HuH-7.5 (cell line): ENCODE measurements at regions not wholly inside any gene's neighbourhood (a gene's known extent, or its start where the extent isn't known, plus 50 kb on each side); places are given as distances from the start of the nearest gene placed in this dataset.
"Not testable (repeated sequence)": the region's sequence is repeated elsewhere in the genome, so short reads cannot be mapped to it uniquely, and the experiment has no call there.

Experiments
- DNase-seq: peaks from one replicate; pipeline ENCODE4 v3.0.0; 2011; ENCODE audit warnings: low spot score

- DNase-seq = no peak
Observed at GRCh38 chr7:81284576-81284975, 365.7 kb upstream of the SEMA3C start.

DNA sequence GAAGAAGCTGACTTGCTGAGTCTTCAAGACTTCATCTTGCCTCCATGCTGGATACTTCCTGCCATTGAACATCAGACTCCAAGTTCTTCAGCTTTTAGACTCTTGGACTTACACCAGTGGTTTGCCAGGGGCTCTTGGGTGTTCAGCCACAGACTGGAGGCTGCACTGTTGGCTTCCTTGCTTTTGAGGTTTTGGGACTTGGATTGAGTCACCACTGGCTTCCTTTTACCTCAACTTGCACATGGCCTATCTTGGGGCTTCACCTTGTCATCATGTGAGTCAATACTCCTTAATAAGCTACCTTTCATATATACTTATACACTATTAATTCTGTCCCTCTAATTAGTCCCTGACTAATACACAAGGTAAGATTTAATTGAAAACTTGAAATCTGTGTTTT lies 361.7 kb upstream of the SEMA3C start:
- DNase-seq = no peak

DNA sequence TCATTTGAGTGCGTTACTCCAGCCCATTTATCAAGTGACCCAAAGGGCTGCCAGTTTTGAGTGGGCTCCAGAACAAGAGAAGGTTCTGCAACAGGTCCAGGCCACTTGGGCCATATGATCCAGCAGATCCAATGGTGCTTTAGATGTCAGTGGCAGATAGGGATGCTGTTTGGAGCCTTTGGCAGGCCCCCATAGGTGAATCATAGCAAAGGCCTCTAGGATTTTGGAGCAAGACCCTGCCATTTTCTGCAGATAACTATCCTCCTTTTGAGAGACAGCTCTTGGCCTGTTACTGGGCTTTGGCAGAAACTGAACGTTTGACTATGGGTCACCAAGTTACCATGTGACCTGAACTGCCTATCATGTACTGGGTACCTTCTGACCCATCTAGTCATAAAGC lies 358.8 kb upstream of the SEMA3C start:
- no peak for DNase-seq

- no peak for DNase-seq
Observed at GRCh38 chr7:81273601-81274397, 354.9 kb upstream of the SEMA3C start.

- no peak for DNase-seq
Observed at GRCh38 chr7:81272176-81272575, 353.3 kb upstream of the SEMA3C start.

DNA sequence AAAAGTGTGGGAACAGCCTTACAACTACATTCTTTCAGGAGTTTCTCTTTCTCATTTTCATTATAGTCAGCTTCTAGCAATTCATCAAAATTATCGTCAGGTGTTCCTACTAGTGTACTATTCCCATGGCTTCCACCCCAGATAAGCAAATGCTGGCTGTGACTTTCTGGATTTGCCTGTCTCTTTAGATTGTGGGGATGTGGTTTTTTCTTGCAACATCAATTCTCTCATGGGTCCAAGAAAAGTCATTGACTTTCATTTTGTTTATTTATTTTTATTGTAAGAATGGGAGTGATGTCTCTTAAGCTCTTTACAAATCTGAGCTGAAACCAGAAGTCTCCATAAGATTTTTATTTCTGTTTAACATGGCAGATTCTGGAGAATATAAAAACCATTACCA lies 349.7 kb upstream of the SEMA3C start:
- no peak for DNase-seq

DNA sequence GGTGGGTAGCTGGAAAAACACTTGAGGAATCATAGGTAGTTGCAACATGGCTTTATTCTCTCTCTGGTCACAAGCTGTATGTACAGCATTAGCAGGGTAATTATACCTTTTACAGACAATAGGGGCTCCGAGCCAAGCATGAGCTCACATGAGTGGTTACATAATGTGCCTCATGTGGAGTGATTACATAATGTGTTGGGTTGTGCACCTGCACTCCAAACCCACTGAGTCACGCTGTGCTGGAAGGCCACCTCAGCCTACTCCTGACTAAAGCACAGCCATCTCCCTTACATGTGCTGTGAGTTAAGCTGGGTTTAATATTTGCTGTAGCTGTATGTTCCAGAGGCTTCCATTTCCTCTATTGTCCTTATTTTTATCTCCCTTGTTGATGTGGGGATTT lies 348.7 kb upstream of the SEMA3C start:
- no peak for DNase-seq

DNA sequence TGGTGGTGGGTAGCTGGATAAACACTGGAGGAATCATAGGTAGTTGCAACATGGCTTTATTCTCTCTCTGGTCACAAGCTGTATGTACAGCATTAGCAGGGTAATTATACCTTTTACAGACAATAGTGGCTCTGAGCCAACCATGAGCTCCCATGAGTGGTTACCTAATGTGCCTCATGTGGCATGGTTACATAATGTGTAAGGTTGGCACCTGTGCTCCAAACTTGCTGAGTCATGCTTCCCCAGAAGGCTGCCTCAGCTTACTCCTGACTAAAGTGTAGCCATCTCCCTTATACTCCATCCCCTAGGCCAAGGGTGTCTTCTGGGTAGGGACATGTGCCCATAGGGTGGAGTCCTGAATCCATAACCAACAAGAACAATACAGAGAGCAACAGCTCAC lies 345.3 kb upstream of the SEMA3C start:
- no peak for DNase-seq

GRCh38 chr7:81260152-81260551 lies 341.3 kb upstream of the SEMA3C start:
- DNase-seq = no peak

GRCh38 chr7:81256991-81257390 lies 338.1 kb upstream of the SEMA3C start:
- DNase-seq = no peak

GRCh38 chr7:81248420-81248819 lies 329.6 kb upstream of the SEMA3C start:
- DNase-seq = no peak

- not testable (repeated sequence) for DNase-seq
Observed at GRCh38 chr7:81247364-81247763, 328.5 kb upstream of the SEMA3C start.

DNA sequence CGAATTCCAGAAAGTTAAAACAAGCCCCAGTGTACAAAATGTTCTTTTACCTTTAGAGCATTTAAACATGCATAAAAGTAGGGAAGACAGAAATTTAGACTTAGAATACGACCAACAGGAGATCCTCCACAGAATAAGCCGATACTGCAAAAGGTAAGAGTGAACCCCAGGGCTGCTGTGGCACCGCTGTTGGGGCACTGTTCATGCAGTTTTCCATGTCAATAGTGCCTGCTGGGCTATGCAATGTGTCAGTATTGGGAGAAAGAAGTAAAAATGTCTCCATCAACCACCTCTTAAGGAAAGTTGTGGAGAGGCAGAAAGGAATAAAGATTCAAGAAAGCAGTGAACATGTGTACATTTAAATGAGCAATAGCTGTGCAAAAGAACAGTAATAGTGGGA lies 326.5 kb upstream of the SEMA3C start:
- DNase-seq = no peak

- no peak for DNase-seq
Observed at GRCh38 chr7:81244224-81244623, 325.4 kb upstream of the SEMA3C start.

- DNase-seq = no peak
Observed at GRCh38 chr7:81236560-81236959, 317.7 kb upstream of the SEMA3C start.

DNA sequence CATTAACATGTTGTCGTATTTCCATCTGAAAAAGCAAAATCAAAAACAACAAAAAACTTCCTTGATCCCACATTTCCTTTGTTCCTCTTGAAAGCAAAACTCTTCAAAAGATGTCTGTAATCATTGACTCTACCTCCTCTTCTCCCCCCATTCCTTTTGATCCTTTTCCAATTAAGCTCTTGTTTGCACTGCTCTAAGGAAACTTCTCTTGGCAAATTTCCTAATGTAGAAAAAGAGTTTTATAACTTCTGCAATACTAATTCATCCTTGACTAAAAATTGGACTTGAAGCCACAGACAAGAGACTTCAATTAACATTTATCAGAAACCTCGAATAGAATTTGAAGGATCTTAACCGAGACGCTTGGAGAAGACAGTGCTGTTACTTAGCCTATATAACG lies 317.1 kb upstream of the SEMA3C start:
- DNase-seq = no peak

GRCh38 chr7:81234896-81235295 lies 316.0 kb upstream of the SEMA3C start:
- no peak for DNase-seq

DNA sequence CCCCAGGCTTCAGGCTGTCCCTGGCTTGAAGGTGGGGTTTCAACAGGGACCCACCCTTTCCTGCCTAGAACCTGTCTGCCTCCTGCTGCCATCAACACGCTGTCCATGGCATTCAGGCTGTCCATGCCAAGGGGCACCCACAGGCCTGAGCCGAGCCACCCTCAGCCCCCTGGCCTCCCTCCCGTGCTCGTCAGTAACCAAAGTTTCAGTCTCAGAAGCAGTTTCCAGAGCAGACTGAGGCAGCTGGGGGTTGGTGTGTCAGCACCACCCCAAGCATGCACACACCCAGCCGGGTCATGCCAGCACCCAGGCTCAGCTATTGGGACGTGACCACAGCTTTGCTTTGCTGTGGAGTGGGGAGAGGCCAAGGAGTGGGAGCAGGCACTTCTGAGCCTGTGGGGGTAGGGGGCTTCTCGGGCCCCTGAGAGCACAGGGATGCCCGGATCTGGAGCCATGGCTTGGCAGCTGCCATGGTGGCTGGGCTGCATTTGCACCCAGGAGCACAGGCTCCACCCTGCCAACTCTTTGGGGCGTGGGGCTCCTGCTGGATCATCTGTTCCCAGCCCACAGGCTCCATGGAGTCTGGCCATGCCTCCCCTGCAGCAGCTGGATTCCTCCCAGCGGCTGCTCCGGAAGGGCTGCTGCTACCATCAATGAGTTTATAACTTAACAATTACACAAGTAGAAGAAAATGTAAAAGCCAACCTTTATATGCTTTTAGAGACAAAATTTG lies 314.5 kb upstream of the SEMA3C start:
- no peak for DNase-seq

DNA sequence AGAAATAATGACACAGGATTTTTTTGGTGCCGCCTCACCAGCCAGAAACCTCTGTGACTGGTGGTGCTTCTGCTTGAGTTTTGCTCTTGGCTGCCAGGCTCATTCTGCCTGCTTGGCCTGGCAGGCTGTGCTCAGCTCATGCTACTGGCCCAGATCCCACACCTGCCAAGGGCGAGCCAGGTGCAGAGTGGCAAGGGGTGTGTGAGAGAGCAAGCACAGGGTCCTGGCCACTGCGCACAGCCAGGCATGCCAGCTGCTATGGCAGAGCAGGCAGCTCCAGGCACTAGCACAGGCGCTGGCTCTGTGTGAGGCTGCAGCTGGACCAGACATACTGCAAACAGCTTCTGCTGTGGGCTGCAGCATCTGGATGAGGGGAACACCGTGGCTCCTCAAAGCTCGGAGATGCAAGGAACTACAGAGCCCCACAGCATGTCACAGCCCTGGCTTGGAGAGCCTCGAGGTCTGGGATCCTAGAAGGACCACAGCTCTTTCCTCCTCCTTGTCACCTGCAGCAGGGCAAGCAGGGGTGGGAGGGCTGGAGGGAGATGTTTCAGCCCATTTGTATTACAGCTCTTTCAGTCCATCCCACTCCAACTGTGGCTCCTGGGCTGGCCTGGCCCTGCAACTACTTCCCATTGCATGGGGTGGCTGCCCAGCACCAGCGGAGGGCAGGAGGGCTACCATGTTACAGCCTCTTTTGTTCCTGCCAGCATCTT lies 313.4 kb upstream of the SEMA3C start:
- DNase-seq = no peak

DNA sequence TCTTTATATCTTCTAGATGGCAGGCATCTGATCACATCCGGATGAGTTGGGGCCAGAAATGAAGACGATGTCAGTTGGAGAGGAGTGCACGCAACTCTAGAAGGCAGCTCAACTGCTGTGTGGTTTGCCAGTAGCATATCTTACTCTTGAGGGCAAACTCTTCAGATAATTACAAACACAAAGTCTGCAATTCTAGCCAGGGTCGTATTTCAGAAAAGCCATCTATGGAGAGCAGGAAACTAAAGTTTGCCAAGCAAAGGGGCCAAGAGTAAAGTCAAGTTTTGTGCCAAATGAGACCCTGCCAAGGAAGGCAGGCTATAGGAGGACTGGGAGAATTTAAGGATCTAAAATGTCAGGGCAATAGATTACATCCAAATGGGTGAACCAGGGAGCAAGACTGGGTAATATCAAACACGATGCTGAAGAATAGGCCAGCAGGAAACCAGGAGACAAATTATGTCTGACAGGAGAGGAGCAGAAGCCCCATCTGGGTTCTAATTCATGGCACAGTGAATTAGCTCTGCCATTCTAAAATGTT lies 312.5 kb upstream of the SEMA3C start:
- no peak for DNase-seq

GRCh38 chr7:81226234-81226633 lies 307.4 kb upstream of the SEMA3C start:
- DNase-seq = no peak

DNA sequence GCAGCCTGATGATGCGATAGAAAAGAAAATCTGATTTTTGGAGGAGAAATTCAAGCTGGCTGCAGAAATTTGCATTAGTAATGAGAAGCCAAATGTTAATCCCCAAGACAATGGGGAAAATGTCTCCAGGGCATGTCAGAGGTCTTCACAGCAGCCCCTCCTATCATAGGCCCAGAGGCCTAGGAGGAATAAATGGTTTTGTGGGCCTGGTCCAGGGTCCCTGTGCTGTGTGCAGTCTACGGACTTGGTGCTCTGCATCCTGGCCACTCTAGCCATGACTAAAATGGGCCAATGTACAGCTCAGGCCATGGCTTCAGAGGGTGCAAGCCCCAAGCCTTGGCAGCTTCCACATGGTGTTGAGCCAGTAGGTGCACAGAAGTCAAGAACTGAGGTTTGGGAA lies 303.8 kb upstream of the SEMA3C start:
- not testable (repeated sequence) for DNase-seq
